ENCODE measurements at regions not wholly inside any gene's neighbourhood (a gene's known extent, or its start where the extent isn't known, plus 50 kb on each side); places are given as distances from the start of the nearest gene placed in this dataset.
A peak's percentile ranks its signal among the peaks of the same experiment; 100 is the strongest.

- H3K4me1 ChIP-seq (ENCODE audit: control insufficient read depth in 1 of 2, insufficient read depth in 2 of 2, low read length in 2 of 2) = no peaks in the 10 kb centered on the region
- no peak overlapping the region for H2AFZ ChIP-seq (ENCODE audit: insufficient read depth, low read depth, low read length, poor library complexity, severe bottlenecking)
- H3K79me2 ChIP-seq (ENCODE audit: insufficient read depth, low read length) = no peaks in the 10 kb centered on the region
- H3K36me3 ChIP-seq (replicated peaks in 1 of 2; ENCODE audit: control insufficient read depth in 1 of 2, insufficient read depth in 2 of 2, low read length in 2 of 2) = no peaks in the 10 kb centered on the region
- WGBS (ENCODE audit: insufficient coverage) = 94% methylated on average over 3 of the region's 6 CpGs
- no peak for TF ChIP-seq CTCF (IDR thresholded peaks at IDR 0.05)
- peak overlapping the region in 1 of 7 donors; percentile 42 for H3K27ac Mint-ChIP-seq
- peaks cover 0 to 4% of the 10 kb centered on the region in 2 donors for H3K36me3 Mint-ChIP-seq
- H3K9me3 ChIP-seq (replicated peaks in 1 of 2; ENCODE audit: control insufficient read depth in 1 of 2, insufficient read depth in 1 of 2, low read length in 2 of 2) = peaks cover 18 to 19% of the 10 kb centered on the region in 2 donors
- no peaks in the 10 kb centered on the region for H4K20me1 ChIP-seq (ENCODE audit: insufficient read depth, low read length)
- intact Hi-C loops (cut with micrococcal nuclease) = no loop called here
- H3K4me1 Mint-ChIP-seq = no peaks in the 10 kb centered on the region
- H3K4me3 Mint-ChIP-seq = no peak overlapping the region
- H3K4me2 ChIP-seq (replicated peaks; ENCODE audit: extremely low read depth, low read length, poor library complexity, severe bottlenecking) = no peak overlapping the region
- H3K9ac ChIP-seq (ENCODE audit: insufficient read depth, low read length, poor library complexity, severe bottlenecking) = no peak overlapping the region
- H3K4me3 ChIP-seq (replicated peaks in 1 of 3; ENCODE audit: low read depth in 2 of 3, low read length in 3 of 3) = no peak overlapping the region
- no peaks in the 10 kb centered on the region for H3K27me3 ChIP-seq (ENCODE audit: control insufficient read depth in 2 of 2, insufficient read depth in 2 of 2, low read length in 2 of 2)
- H3K27me3 Mint-ChIP-seq (ENCODE audit: low read depth in 3 of 3) = peaks cover 0 to 11% (median 4%) of the 10 kb centered on the region in 3 donors
- no peak overlapping the region for H3K27ac ChIP-seq (ENCODE audit: low read depth in 1 of 2, low read length in 2 of 2)
- peaks cover 17 to 28% (median 24%) of the 10 kb centered on the region in 7 donors for H3K9me3 Mint-ChIP-seq
- DNase-seq = no peak
Measured at GRCh38 chr22:19652316-19652715, 62.0 kb upstream of the SEPTIN5 start.

- no peak for DNase-seq
- no peak overlapping the region for H3K4me3 Mint-ChIP-seq
- Histone ChIP-seq H3K27ac (ENCODE audit: low read depth in 1 of 2, low read length in 2 of 2) (no peak overlapping the region), H3K36me3 (replicated peaks in 1 of 2; ENCODE audit: control insufficient read depth in 1 of 2, insufficient read depth in 2 of 2, low read length in 2 of 2) (no peaks in the 10 kb centered on the region), H3K4me1 (ENCODE audit: control insufficient read depth in 1 of 2, insufficient read depth in 2 of 2, low read length in 2 of 2) (no peaks in the 10 kb centered on the region), H3K4me2 (replicated peaks; ENCODE audit: extremely low read depth, low read length, poor library complexity, severe bottlenecking) (no peak overlapping the region), H4K20me1 (ENCODE audit: insufficient read depth, low read length) (no peaks in the 10 kb centered on the region), H3K9ac (ENCODE audit: insufficient read depth, low read length, poor library complexity, severe bottlenecking) (no peak overlapping the region), H3K9me3 (replicated peaks in 1 of 2; ENCODE audit: control insufficient read depth in 1 of 2, insufficient read depth in 1 of 2, low read length in 2 of 2) (peaks cover under 1 to 4% of the 10 kb centered on the region in 2 donors), H2AFZ (ENCODE audit: insufficient read depth, low read depth, low read length, poor library complexity, severe bottlenecking) (no peak overlapping the region), H3K79me2 (ENCODE audit: insufficient read depth, low read length) (no peaks in the 10 kb centered on the region), H3K4me3 (replicated peaks in 1 of 3; ENCODE audit: low read depth in 2 of 3, low read length in 3 of 3) (no peak overlapping the region), H3K27me3 (ENCODE audit: control insufficient read depth in 2 of 2, insufficient read depth in 2 of 2, low read length in 2 of 2) (no peaks in the 10 kb centered on the region)
- H3K27me3 Mint-ChIP-seq (ENCODE audit: low read depth in 3 of 3) = peaks cover 0 to 11% (median 4%) of the 10 kb centered on the region in 3 donors
- no peaks in the 10 kb centered on the region for H3K4me1 Mint-ChIP-seq
- no peaks in the 10 kb centered on the region for H3K36me3 Mint-ChIP-seq
- no CpG with 5 or more reads among the region's 4 CpGs for WGBS (ENCODE audit: insufficient coverage)
- no peak for TF ChIP-seq CTCF (IDR thresholded peaks at IDR 0.05)
- no peak overlapping the region for H3K27ac Mint-ChIP-seq
- peaks cover 5 to 7% (median 6%) of the 10 kb centered on the region in 7 donors for H3K9me3 Mint-ChIP-seq
- intact Hi-C loops (cut with micrococcal nuclease) = no loop called here
Measured at GRCh38 chr22:19654338-19654987, 59.8 kb upstream of the SEPTIN5 start.
